IMR-90 (cell line): ENCODE measurements at regions not wholly inside any gene's neighbourhood (a gene's known extent, or its start where the extent isn't known, plus 50 kb on each side); places are given as distances from the start of the nearest gene placed in this dataset.

Experiments used
- ATAC-seq: fragments of 200-7000 bp; cut with Tn5 transposase; 2 replicates; pipeline ENCODE4 v1.9.1; 2020; ENCODE audit warnings: low read depth, mild to moderate bottlenecking, moderate library complexity
- BruUV-seq: library from RNA; stranded (reverse); fragments of 400-500 nt; replicated peaks from 2 replicates; lab custom pipeline; 2021; lab: Mats Ljungman, UMichigan
- CTCF ChIA-PET: fragments of 300-600 bp; formaldehyde crosslinking; extraction: SDS; loops from one replicate; lab custom pipeline; 2021; ENCODE audit warnings: antibody characterized with exemption; lab: Yijun Ruan, JAX
- POLR2A ChIA-PET: fragments of 300-600 bp; sonication (Branson Sonifier 250); formaldehyde crosslinking; loops from one replicate; lab custom pipeline; 2022; ENCODE audit warnings: antibody characterized with exemption; ENCODE audit not compliant: unreplicated experiment; lab: Charles Lee
- DNase-seq: peaks from one replicate; pipeline ENCODE4 v3.0.0; 2013
- H2AFZ ChIP-seq: replicated peaks from 2 replicates; pipeline ENCODE3; 2013; ENCODE audit warnings: low read length, mild to moderate bottlenecking; ENCODE audit not compliant: poor library complexity
- H2AK5ac ChIP-seq: 2 replicates; pipeline ENCODE4 v1.6.1; 2013; ENCODE audit warnings: low read depth, low read length, inconsistent platforms
- H2AK9ac ChIP-seq: replicated peaks from 2 replicates; pipeline ENCODE3; 2013; ENCODE audit warnings: mild to moderate bottlenecking, low read depth, low read length, moderate library complexity; ENCODE audit not compliant: poor library complexity
- H2BK120ac ChIP-seq: 2 replicates; pipeline ENCODE4 v1.6.1; 2013; ENCODE audit warnings: low read depth, low read length, inconsistent platforms
- H2BK15ac ChIP-seq: 3 replicates; pipeline ENCODE4 v1.6.1; 2013; ENCODE audit warnings: low read depth, low read length, inconsistent platforms
- H2BK20ac ChIP-seq: 2 replicates; pipeline ENCODE4 v1.6.1; 2013; ENCODE audit warnings: low read depth, mild to moderate bottlenecking, inconsistent platforms, low read length, moderate library complexity
- H2BK5ac ChIP-seq: 2 replicates; pipeline ENCODE4 v1.6.1; 2013; ENCODE audit warnings: mild to moderate bottlenecking, low read depth, low read length, inconsistent platforms; ENCODE audit not compliant: poor library complexity, severe bottlenecking
- H3K14ac ChIP-seq: replicated peaks from 2 replicates; pipeline ENCODE4 v1.6.1; 2013; ENCODE audit warnings: low read depth, low read length, inconsistent platforms
- H3K18ac ChIP-seq: 2 replicates; pipeline ENCODE4 v1.6.1; 2013; ENCODE audit warnings: low read depth, low read length, control low read depth
- H3K23ac ChIP-seq: 2 replicates; pipeline ENCODE4 v1.6.1; 2013; ENCODE audit warnings: low read depth, low read length, inconsistent platforms
- H3K27ac ChIP-seq: 2 replicates; pipeline ENCODE4 v1.5.1; 2013; ENCODE audit warnings: mild to moderate bottlenecking, control low read depth, low read length; ENCODE audit not compliant: insufficient read depth
- H3K27me3 ChIP-seq: 2 replicates; pipeline ENCODE4 v1.6.1; 2013; ENCODE audit warnings: low read length; ENCODE audit not compliant: control insufficient read depth, insufficient read depth
- H3K36me3 ChIP-seq: 2 replicates; pipeline ENCODE4 v1.6.1; 2013; ENCODE audit warnings: low read length, mixed read lengths; ENCODE audit not compliant: control insufficient read depth, insufficient read depth
- H3K4ac ChIP-seq: 2 replicates; pipeline ENCODE4 v1.6.1; 2013; ENCODE audit warnings: low read depth, low read length, inconsistent platforms
- H3K4me1 ChIP-seq: 2 replicates; pipeline ENCODE4 v1.6.1; 2013; ENCODE audit warnings: low read length, mixed read lengths; ENCODE audit not compliant: control insufficient read depth, insufficient read depth
- H3K4me2 ChIP-seq: 2 replicates; pipeline ENCODE4 v1.6.1; 2013; ENCODE audit warnings: low read depth, mild to moderate bottlenecking, control low read depth, low read length, moderate library complexity
- H3K4me3 ChIP-seq: 2 replicates; pipeline ENCODE4 v1.5.1; 2013; ENCODE audit warnings: low read depth, mild to moderate bottlenecking, control low read depth, low read length, moderate library complexity; ENCODE audit not compliant: insufficient read depth
- H3K56ac ChIP-seq: 2 replicates; pipeline ENCODE4 v1.6.1; 2013; ENCODE audit warnings: low read length, inconsistent platforms; ENCODE audit not compliant: insufficient read depth; ENCODE audit errors: extremely low read depth
- H3K79me1 ChIP-seq, 2 experiments: 2 replicates each; pipeline ENCODE4 v1.6.1; 2013; ENCODE audit warnings: low read length in 2 of 2, inconsistent platforms in 1 of 2, low read depth in 1 of 2
- H3K9ac ChIP-seq: 2 replicates; pipeline ENCODE4 v1.6.1; 2013; ENCODE audit warnings: low read depth, low read length, control low read depth
- H3K9me1 ChIP-seq: 2 replicates; pipeline ENCODE4 v1.6.1; 2013; ENCODE audit warnings: low read length, inconsistent platforms; ENCODE audit not compliant: insufficient read depth
- H3K9me3 ChIP-seq: 2 replicates; pipeline ENCODE4 v1.6.1; 2013; ENCODE audit warnings: low read length; ENCODE audit not compliant: control insufficient read depth, insufficient read depth
- H4K20me1 ChIP-seq: 2 replicates; pipeline ENCODE4 v1.6.1; 2013; ENCODE audit warnings: low read length, inconsistent platforms; ENCODE audit not compliant: insufficient read depth
- H4K5ac ChIP-seq: 2 replicates; pipeline ENCODE4 v1.6.1; 2013; ENCODE audit warnings: mild to moderate bottlenecking, low read depth, low read length, control low read depth
- H4K8ac ChIP-seq, 2 experiments: 2 replicates each; pipeline ENCODE4 v1.6.1; 2013; ENCODE audit warnings: low read depth in 2 of 2, low read length in 2 of 2, control low read depth in 1 of 2, inconsistent platforms in 1 of 2
- H4K91ac ChIP-seq: 2 replicates; pipeline ENCODE4 v1.6.1; 2013; ENCODE audit warnings: low read depth, low read length, inconsistent platforms; ENCODE audit not compliant: insufficient read depth
- BHLHE40 ChIP-seq: fragments of 150-350 bp; IDR thresholded peaks from 2 replicates; pipeline ENCODE4 v1.6.1; 2016; ENCODE audit warnings: mild to moderate bottlenecking, low read depth, low read length
- CEBPB ChIP-seq: IDR thresholded peaks from 2 replicates; pipeline ENCODE4 v1.6.1; 2012; ENCODE audit warnings: low read depth, low read length, improper control_type of control experiment
- CHD1 ChIP-seq: IDR thresholded peaks from 2 replicates; pipeline ENCODE4 v1.6.1; 2012; ENCODE audit warnings: low read depth, low read length, improper control_type of control experiment
- FOS ChIP-seq: fragments of 150-350 bp; IDR thresholded peaks from 2 replicates; pipeline ENCODE4 v1.6.1; 2016; ENCODE audit warnings: low read depth, low read length
- MAZ ChIP-seq: IDR thresholded peaks from 2 replicates; pipeline ENCODE4 v1.6.1; 2012; ENCODE audit warnings: low read depth, mild to moderate bottlenecking, low read length, improper control_type of control experiment, moderate library complexity, borderline replicate concordance
- MXI1 ChIP-seq: IDR thresholded peaks from 2 replicates; pipeline ENCODE4 v1.6.1; 2012; ENCODE audit warnings: low read depth, mild to moderate bottlenecking, low read length, moderate library complexity, borderline replicate concordance
- NFE2L2 ChIP-seq: fragments of 150-350 bp; IDR thresholded peaks from 2 replicates; pipeline ENCODE4 v1.6.1; 2016; ENCODE audit warnings: low read depth, mild to moderate bottlenecking, low read length
- POLR2A ChIP-seq: IDR thresholded peaks from 2 replicates; pipeline ENCODE4 v1.6.1; 2012; ENCODE audit warnings: mild to moderate bottlenecking, low read depth, low read length
- RCOR1 ChIP-seq: IDR thresholded peaks from 2 replicates; pipeline ENCODE4 v1.6.1; 2012; ENCODE audit warnings: mild to moderate bottlenecking, low read length, improper control_type of control experiment; ENCODE audit not compliant: insufficient replicate concordance
- SMC3 ChIP-seq: fragments of 150-350 bp; IDR thresholded peaks from 2 replicates; pipeline ENCODE4 v1.6.1; 2016; ENCODE audit warnings: low read depth, mild to moderate bottlenecking, antibody characterized with exemption, low read length, moderate library complexity
- WGBS, 2 experiments: methylation state at CpG; one replicate each; pipeline versions ENCODE4 v1.1.5 to v1.1.7; 2013; ENCODE audit warnings: missing lambda C conversion rate in 2 of 2; ENCODE audit not compliant: insufficient read length in 1 of 2; ENCODE audit errors: extremely low coverage in 2 of 2; 5-methylcytosine and 5-hydroxymethylcytosine counted together
- dilution Hi-C: fragments of 300-500 bp; cut with HindIII; formaldehyde crosslinking; loops from one replicate; pipeline ENCODE4 v1.14.3; 2018; ENCODE audit warnings: low sequenced_read_pairs; ENCODE audit not compliant: unreplicated experiment
- in situ Hi-C: fragments of 300-500 bp; cut with MboI; formaldehyde crosslinking; loops from 3 replicates; pipeline ENCODE4 v1.14.3; 2019; ENCODE audit warnings: low sequenced_read_pairs, inconsistent platforms, mixed read lengths
- intact Hi-C: fragments of 100-400 bp; cut with micrococcal nuclease; formaldehyde crosslinking; loops from 2 replicates; pipeline ENCODE4 v1.10.0; 2022
- TF ChIP-seq, protein P1 (sequence below): fragments of 150-350 bp; IDR thresholded peaks from 2 replicates; pipeline ENCODE4 v1.6.1; 2017; ENCODE audit warnings: mild to moderate bottlenecking, antibody characterized with exemption, low read length, low read depth
- TF ChIP-seq, protein P2 (sequence below): conservative IDR thresholded peaks from 2 replicates; pipeline ENCODE4 v1.5.1; 2012; ENCODE audit warnings: mild to moderate bottlenecking, low read depth, low read length, improper control_type of control experiment

DNA sequence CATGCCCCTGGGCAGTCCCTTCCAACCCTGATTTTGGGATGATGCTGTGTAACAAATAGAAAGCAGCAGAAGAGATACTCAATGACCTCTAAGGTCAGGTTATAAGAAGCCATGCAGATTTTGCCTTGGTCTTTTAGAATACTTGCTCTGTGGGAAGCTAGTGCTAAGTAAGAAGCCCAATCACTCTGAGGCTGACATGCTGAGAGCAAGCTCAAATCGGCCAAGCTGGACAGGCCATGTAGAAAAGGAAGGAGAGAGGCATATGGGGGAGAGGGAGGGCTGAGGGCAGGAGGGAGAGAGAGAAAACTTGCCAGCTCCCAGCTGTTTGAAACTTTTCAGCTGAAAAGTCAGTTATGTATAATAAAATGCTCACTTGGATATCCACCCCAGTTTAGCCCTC, 1021.6 kb upstream of the MAP3K7 start:
- CTCF ChIA-PET, result interaction anchor here (1.0 kb wide), 1 partner anchor 15 kb away, joined by 3 read pairs; no protein-coding TSS in a partner anchor
- POLR2A ChIA-PET, result no interaction called here
- Histone ChIP-seq H3K23ac (no peak overlapping the region), H3K27ac (no peak overlapping the region), H2AK5ac (no peak overlapping the region), H2BK5ac (no peak overlapping the region), H4K91ac (no peak overlapping the region), H3K9ac (no peak overlapping the region), H2BK120ac (no peak overlapping the region), H3K14ac (no peak overlapping the region), H2AFZ (no peak overlapping the region), H3K56ac (no peak overlapping the region), H3K4ac (no peak overlapping the region), H3K4me2 (no peak overlapping the region), H3K9me3 (no peaks in the 10 kb centered on the region), H3K36me3 (no peaks in the 10 kb centered on the region), H4K20me1 (no peaks in the 10 kb centered on the region), H2AK9ac (no peak overlapping the region), H3K4me1 (no peaks in the 10 kb centered on the region), H3K27me3 (no peaks in the 10 kb centered on the region), H3K9me1 (no peaks in the 10 kb centered on the region), H3K18ac (no peak overlapping the region), H4K5ac (no peak overlapping the region), H4K8ac (no peak overlapping the region), H2BK20ac (no peak overlapping the region), H3K4me3 (no peak overlapping the region), H3K79me1 (no peaks in the 10 kb centered on the region), H2BK15ac (no peak overlapping the region)
- in situ Hi-C loops (no loop called here), dilution Hi-C loops (no loop called here), intact Hi-C loops (no loop called here)
- ATAC-seq (no peak), DNase-seq (no peak)
- TF ChIP-seq FOS, result no peak
- no peak for TF ChIP-seq MAZ
- TF ChIP-seq MXI1, result no peak
- TF ChIP-seq BHLHE40, result no peak
- TF ChIP-seq, protein P1, sequence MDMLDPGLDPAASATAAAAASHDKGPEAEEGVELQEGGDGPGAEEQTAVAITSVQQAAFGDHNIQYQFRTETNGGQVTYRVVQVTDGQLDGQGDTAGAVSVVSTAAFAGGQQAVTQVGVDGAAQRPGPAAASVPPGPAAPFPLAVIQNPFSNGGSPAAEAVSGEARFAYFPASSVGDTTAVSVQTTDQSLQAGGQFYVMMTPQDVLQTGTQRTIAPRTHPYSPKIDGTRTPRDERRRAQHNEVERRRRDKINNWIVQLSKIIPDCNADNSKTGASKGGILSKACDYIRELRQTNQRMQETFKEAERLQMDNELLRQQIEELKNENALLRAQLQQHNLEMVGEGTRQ, result no peak
- TF ChIP-seq RCOR1, result no peak
- TF ChIP-seq POLR2A, result no peak
- no peak for TF ChIP-seq CHD1
- TF ChIP-seq CEBPB, result no peak
- no peak for TF ChIP-seq SMC3
- TF ChIP-seq NFE2L2, result no peak
- TF ChIP-seq, protein P2, sequence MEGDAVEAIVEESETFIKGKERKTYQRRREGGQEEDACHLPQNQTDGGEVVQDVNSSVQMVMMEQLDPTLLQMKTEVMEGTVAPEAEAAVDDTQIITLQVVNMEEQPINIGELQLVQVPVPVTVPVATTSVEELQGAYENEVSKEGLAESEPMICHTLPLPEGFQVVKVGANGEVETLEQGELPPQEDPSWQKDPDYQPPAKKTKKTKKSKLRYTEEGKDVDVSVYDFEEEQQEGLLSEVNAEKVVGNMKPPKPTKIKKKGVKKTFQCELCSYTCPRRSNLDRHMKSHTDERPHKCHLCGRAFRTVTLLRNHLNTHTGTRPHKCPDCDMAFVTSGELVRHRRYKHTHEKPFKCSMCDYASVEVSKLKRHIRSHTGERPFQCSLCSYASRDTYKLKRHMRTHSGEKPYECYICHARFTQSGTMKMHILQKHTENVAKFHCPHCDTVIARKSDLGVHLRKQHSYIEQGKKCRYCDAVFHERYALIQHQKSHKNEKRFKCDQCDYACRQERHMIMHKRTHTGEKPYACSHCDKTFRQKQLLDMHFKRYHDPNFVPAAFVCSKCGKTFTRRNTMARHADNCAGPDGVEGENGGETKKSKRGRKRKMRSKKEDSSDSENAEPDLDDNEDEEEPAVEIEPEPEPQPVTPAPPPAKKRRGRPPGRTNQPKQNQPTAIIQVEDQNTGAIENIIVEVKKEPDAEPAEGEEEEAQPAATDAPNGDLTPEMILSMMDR, result no peak
- WGBS, 2 experiments, result 0% methylated on average over 1 of the region's 1 CpG; no CpG with 5 or more reads in 1 of the 2 experiments
- no TSS peak for BruUV-seq
